PC-3 (cell line): ENCODE measurements at regions not wholly inside any gene's neighbourhood (a gene's known extent, or its start where the extent isn't known, plus 50 kb on each side); places are given as distances from the start of the nearest gene placed in this dataset.

Experiments
- ATAC-seq: fragments of 200-7000 bp; cut with Tn5 transposase; 2 replicates; pipeline ENCODE4 v1.9.1; 2020; ENCODE audit warnings: mild to moderate bottlenecking, moderate library complexity
- BruUV-seq: library from RNA; stranded (reverse); fragments of 400-500 nt; replicated peaks from 2 replicates; lab custom pipeline; 2021; lab: Mats Ljungman, UMichigan
- CTCF ChIA-PET: fragments of 300-600 bp; sonication (Branson Sonifier 250); formaldehyde crosslinking; loops from one replicate; lab custom pipeline; 2022; ENCODE audit warnings: antibody characterized with exemption; lab: Charles Lee
- POLR2A ChIA-PET: fragments of 300-600 bp; sonication (Branson Sonifier 250); formaldehyde crosslinking; loops from one replicate; lab custom pipeline; 2022; ENCODE audit warnings: antibody characterized with exemption; ENCODE audit not compliant: unreplicated experiment; lab: Charles Lee
- DNase-seq: peaks from one replicate; pipeline ENCODE4 v3.0.0-alpha.2; 2015
- H2AFZ ChIP-seq: fragments of 300-600 bp; sonication (generic); 2 replicates; pipeline ENCODE4 v1.6.0; 2016; ENCODE audit warnings: antibody characterized with exemption, low read length
- H3F3A ChIP-seq: fragments of 300-600 bp; sonication (generic); one replicate; pipeline ENCODE4 v1.6.0; 2017; ENCODE audit warnings: antibody characterized with exemption, low read length, control low read depth, mild to moderate bottlenecking; ENCODE audit not compliant: unreplicated experiment
- H3K27ac ChIP-seq: fragments of 300-600 bp; sonication (generic); 2 replicates; pipeline ENCODE4 v1.5.1; 2016; ENCODE audit warnings: mild to moderate bottlenecking, low read length
- H3K27me3 ChIP-seq: fragments of 300-600 bp; sonication (generic); 2 replicates; pipeline ENCODE4 v1.6.1; 2016; ENCODE audit warnings: low read length, mixed read lengths
- H3K36me3 ChIP-seq: fragments of 300-600 bp; sonication (generic); 2 replicates; pipeline ENCODE4 v1.6.1; 2016; ENCODE audit warnings: low read depth, mixed run types, low read length, mixed read lengths
- H3K4me1 ChIP-seq: fragments of 300-600 bp; sonication (generic); 2 replicates; pipeline ENCODE4 v1.5.1; 2016; ENCODE audit warnings: low read length; ENCODE audit not compliant: insufficient read depth
- H3K4me2 ChIP-seq: fragments of 300-600 bp; sonication (generic); 2 replicates; pipeline ENCODE4 v1.6.0; 2016; ENCODE audit warnings: low read length
- H3K4me3 ChIP-seq: fragments of 300-600 bp; sonication (generic); 2 replicates; pipeline ENCODE4 v1.5.1; 2016; ENCODE audit warnings: mild to moderate bottlenecking, low read length, mixed read lengths
- H3K79me2 ChIP-seq: fragments of 300-600 bp; sonication (generic); 2 replicates; pipeline ENCODE4 v1.6.1; 2017; ENCODE audit warnings: low read length, mixed read lengths
- H3K9ac ChIP-seq: fragments of 300-600 bp; sonication (generic); 2 replicates; pipeline ENCODE4 v1.6.0; 2016; ENCODE audit warnings: mild to moderate bottlenecking, low read length
- H3K9me2 ChIP-seq: fragments of 300-600 bp; sonication (generic); replicated peaks from 2 replicates; pipeline ENCODE4 v1.6.1; 2016; ENCODE audit warnings: mixed run types, low read length, mixed read lengths
- H3K9me3 ChIP-seq: fragments of 300-600 bp; sonication (generic); 2 replicates; pipeline ENCODE4 v1.6.1; 2016; ENCODE audit warnings: low read length, mixed read lengths
- H4K20me1 ChIP-seq: fragments of 300-600 bp; sonication (generic); 2 replicates; pipeline ENCODE4 v1.6.1; 2016; ENCODE audit warnings: low read length, mixed read lengths
- CTCF ChIP-seq: fragments of 300-600 bp; sonication (generic); conservative IDR thresholded peaks from 2 replicates; pipeline ENCODE4 v1.5.1; 2017; ENCODE audit warnings: antibody characterized with exemption, low read depth, mild to moderate bottlenecking, low read length
- EZH2 ChIP-seq: fragments of 300-600 bp; sonication (generic); IDR thresholded peaks from one replicate; pipeline ENCODE4 v1.6.1; 2017; ENCODE audit warnings: antibody characterized with exemption, mild to moderate bottlenecking, low read length; ENCODE audit not compliant: unreplicated experiment
- EZH2phosphoT487 ChIP-seq: fragments of 300-600 bp; sonication (generic); IDR thresholded peaks from 2 replicates; pipeline ENCODE4 v1.6.1; 2018; ENCODE audit warnings: mild to moderate bottlenecking, antibody characterized with exemption, low read length, borderline replicate concordance
- intact Hi-C: fragments of 100-400 bp; cut with micrococcal nuclease; formaldehyde crosslinking; loops from 2 replicates; pipeline ENCODE4 v1.9.0; 2023

GRCh38 chr17:53137869-53138268 is 684.9 kb upstream of the KIF2B start:
- no peaks in the 10 kb centered on the region for H3K79me2 ChIP-seq
- no peak overlapping the region for H2AFZ ChIP-seq
- no peaks in the 10 kb centered on the region for H3K36me3 ChIP-seq
- H3K4me1 ChIP-seq: no peaks in the 10 kb centered on the region
- ChIA-PET POLR2A (no interaction called here), CTCF (no interaction called here)
- H4K20me1 ChIP-seq: no peaks in the 10 kb centered on the region
- H3K4me3 ChIP-seq: no peak overlapping the region
- no peaks in the 10 kb centered on the region for H3K27me3 ChIP-seq
- BruUV-seq: no TSS peak
- ATAC-seq: no peak
- no peak overlapping the region for H3K27ac ChIP-seq
- no peaks in the 10 kb centered on the region for H3F3A ChIP-seq
- no peak for TF ChIP-seq CTCF
- H3K9ac ChIP-seq: no peak overlapping the region
- no peaks in the 10 kb centered on the region for H3K9me2 ChIP-seq
- H3K4me2 ChIP-seq: no peak overlapping the region
- DNase-seq: no peak
- H3K9me3 ChIP-seq: peaks cover 27% of the 10 kb centered on the region; the same call in 1 of the 2 replicates
- intact Hi-C loops: no loop called here

- Histone ChIP-seq H3K27ac (no peak overlapping the region), H3K79me2 (no peaks in the 10 kb centered on the region), H3K36me3 (no peaks in the 10 kb centered on the region), H3K9me2 (no peaks in the 10 kb centered on the region), H3F3A (no peaks in the 10 kb centered on the region), H3K4me2 (no peak overlapping the region), H3K4me1 (no peaks in the 10 kb centered on the region), H3K9me3 (peaks cover 24% of the 10 kb centered on the region; the same call in 1 of the 2 replicates), H3K27me3 (no peaks in the 10 kb centered on the region), H3K9ac (no peak overlapping the region), H4K20me1 (no peaks in the 10 kb centered on the region), H2AFZ (no peak overlapping the region), H3K4me3 (no peak overlapping the region)
- TF ChIP-seq EZH2: no peak
- TF ChIP-seq EZH2phosphoT487: no peak
- no peak for TF ChIP-seq CTCF
- no peak for DNase-seq
- ChIA-PET POLR2A (no interaction called here), CTCF (no interaction called here)
- intact Hi-C loops: no loop called here
- no TSS peak for BruUV-seq
- ATAC-seq: no peak
These were observed 686.8 kb upstream of the KIF2B start for GRCh38 chr17:53135969-53136368.

GRCh38 chr17:53134548-53134947 is 688.2 kb upstream of the KIF2B start:
- Histone ChIP-seq H3K27ac (no peak overlapping the region), H3F3A (no peaks in the 10 kb centered on the region)
- TF ChIP-seq EZH2phosphoT487 (no peak), EZH2 (no peak), CTCF (no peak)

More at GRCh38 chr17:53134548-53134947, 688.2 kb upstream of the KIF2B start:
- H3K9me3 ChIP-seq: 0 out of 2 replicates have a peak, but pooled peaks cover 18% of the 10 kb centered on the region
- H2AFZ ChIP-seq: no peak overlapping the region
- DNase-seq (no peak), ATAC-seq (no peak)
- no peak overlapping the region for H3K4me3 ChIP-seq
- H3K79me2 ChIP-seq: no peaks in the 10 kb centered on the region
- ChIA-PET CTCF (no interaction called here), POLR2A (no interaction called here)
- no TSS peak for BruUV-seq
- intact Hi-C loops: no loop called here
- H3K4me2 ChIP-seq: no peak overlapping the region
- no peaks in the 10 kb centered on the region for H3K27me3 ChIP-seq
- H3K4me1 ChIP-seq: no peaks in the 10 kb centered on the region
- no peak overlapping the region for H3K9ac ChIP-seq
- H3K9me2 ChIP-seq: no peaks in the 10 kb centered on the region
- no peaks in the 10 kb centered on the region for H3K36me3 ChIP-seq
- H4K20me1 ChIP-seq: no peaks in the 10 kb centered on the region
